ENCODE measurements at regions not wholly inside any gene's neighbourhood (a gene's known extent, or its start where the extent isn't known, plus 50 kb on each side); places are given as distances from the start of the nearest gene placed in this dataset.
"Not testable (repeated sequence)": the region's sequence is repeated elsewhere in the genome, so short reads cannot be mapped to it uniquely, and the experiment has no call there.

DNA sequence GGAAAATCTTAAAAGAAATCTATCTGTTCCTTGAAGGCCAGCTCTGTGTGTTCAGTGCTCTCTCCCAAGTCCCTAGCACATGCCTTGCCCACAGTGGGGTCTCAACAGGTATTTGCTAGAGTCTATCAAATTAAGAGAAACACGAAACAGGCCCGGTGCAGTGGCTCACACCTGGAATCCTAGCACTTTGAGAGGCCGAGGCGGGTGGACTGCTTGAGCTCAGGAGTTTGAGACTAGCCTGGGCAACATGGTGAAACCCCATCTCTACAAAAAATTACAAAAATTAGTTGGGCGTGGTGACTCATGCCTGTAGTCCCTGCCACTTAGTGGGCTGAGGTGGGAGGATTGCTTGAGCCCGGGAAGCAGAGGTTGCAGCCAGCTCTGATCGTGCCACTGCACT is 83.9 kb upstream of the NOMO2 start:
- TF ChIP-seq ELF4 (CRISPR knock-in tag; IDR thresholded peaks at IDR 0.05; ENCODE audit: low read depth); GABPB1 (CRISPR knock-in tag; IDR thresholded peaks at IDR 0.05); ESRRA (CRISPR knock-in tag; IDR thresholded peaks at IDR 0.05; ENCODE audit: borderline replicate concordance); RELA (CRISPR knock-in tag; IDR thresholded peaks at IDR 0.05; ENCODE audit: borderline replicate concordance): not testable (repeated sequence)
- TF ChIP-seq, protein P1, sequence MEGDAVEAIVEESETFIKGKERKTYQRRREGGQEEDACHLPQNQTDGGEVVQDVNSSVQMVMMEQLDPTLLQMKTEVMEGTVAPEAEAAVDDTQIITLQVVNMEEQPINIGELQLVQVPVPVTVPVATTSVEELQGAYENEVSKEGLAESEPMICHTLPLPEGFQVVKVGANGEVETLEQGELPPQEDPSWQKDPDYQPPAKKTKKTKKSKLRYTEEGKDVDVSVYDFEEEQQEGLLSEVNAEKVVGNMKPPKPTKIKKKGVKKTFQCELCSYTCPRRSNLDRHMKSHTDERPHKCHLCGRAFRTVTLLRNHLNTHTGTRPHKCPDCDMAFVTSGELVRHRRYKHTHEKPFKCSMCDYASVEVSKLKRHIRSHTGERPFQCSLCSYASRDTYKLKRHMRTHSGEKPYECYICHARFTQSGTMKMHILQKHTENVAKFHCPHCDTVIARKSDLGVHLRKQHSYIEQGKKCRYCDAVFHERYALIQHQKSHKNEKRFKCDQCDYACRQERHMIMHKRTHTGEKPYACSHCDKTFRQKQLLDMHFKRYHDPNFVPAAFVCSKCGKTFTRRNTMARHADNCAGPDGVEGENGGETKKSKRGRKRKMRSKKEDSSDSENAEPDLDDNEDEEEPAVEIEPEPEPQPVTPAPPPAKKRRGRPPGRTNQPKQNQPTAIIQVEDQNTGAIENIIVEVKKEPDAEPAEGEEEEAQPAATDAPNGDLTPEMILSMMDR (IDR thresholded peaks at IDR 0.05), result not testable (repeated sequence)
- TF ChIP-seq, protein P2, sequence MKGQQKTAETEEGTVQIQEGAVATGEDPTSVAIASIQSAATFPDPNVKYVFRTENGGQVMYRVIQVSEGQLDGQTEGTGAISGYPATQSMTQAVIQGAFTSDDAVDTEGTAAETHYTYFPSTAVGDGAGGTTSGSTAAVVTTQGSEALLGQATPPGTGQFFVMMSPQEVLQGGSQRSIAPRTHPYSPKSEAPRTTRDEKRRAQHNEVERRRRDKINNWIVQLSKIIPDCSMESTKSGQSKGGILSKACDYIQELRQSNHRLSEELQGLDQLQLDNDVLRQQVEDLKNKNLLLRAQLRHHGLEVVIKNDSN (CRISPR knock-in tag; IDR thresholded peaks at IDR 0.05), result not testable (repeated sequence)
